RPMI8226 (cell line): ENCODE measurements at regions not wholly inside any gene's neighbourhood (a gene's known extent, or its start where the extent isn't known, plus 50 kb on each side); places are given as distances from the start of the nearest gene placed in this dataset.
"Not testable (repeated sequence)": the region's sequence is repeated elsewhere in the genome, so short reads cannot be mapped to it uniquely, and the experiment has no call there.

Experiments used
- DNase-seq: peaks from one replicate; pipeline ENCODE4 v3.0.0-alpha.2; 2015

GRCh38 chr7:4319280-4319679, 362.8 kb upstream of the FOXK1 start:
- no peak for DNase-seq

- no peak for DNase-seq
Observed at GRCh38 chr7:4325732-4326131, 356.4 kb upstream of the FOXK1 start.

- no peak for DNase-seq
Observed at GRCh38 chr7:4331711-4332110, 350.4 kb upstream of the FOXK1 start.

GRCh38 chr7:4338556-4338955, 343.5 kb upstream of the FOXK1 start:
- DNase-seq, result no peak

GRCh38 chr7:4343272-4344247, 338.5 kb upstream of the FOXK1 start:
- no peak for DNase-seq

GRCh38 chr7:4345004-4345403, 337.1 kb upstream of the FOXK1 start:
- DNase-seq, result no peak

- DNase-seq, result no peak
Observed at GRCh38 chr7:4352069-4352468, 330.0 kb upstream of the FOXK1 start.

GRCh38 chr7:4361774-4362173, 320.3 kb upstream of the FOXK1 start:
- DNase-seq, result no peak

- no peak for DNase-seq
Observed at GRCh38 chr7:4383584-4383983, 298.5 kb upstream of the FOXK1 start.

- DNase-seq, result no peak
Observed at GRCh38 chr7:4386190-4386589, 295.9 kb upstream of the FOXK1 start.

GRCh38 chr7:4391103-4391502, 291.0 kb upstream of the FOXK1 start:
- not testable (repeated sequence) for DNase-seq

GRCh38 chr7:4394736-4395135, 287.4 kb upstream of the FOXK1 start:
- no peak for DNase-seq

GRCh38 chr7:4399121-4399520, 283.0 kb upstream of the FOXK1 start:
- no peak for DNase-seq

GRCh38 chr7:4399596-4399995, 282.5 kb upstream of the FOXK1 start:
- no peak for DNase-seq

GRCh38 chr7:4406288-4407058, 275.6 kb upstream of the FOXK1 start:
- DNase-seq, result no peak

- no peak for DNase-seq
Observed at GRCh38 chr7:4409946-4410345, 272.1 kb upstream of the FOXK1 start.

- no peak for DNase-seq
Observed at GRCh38 chr7:4416396-4417056, 265.6 kb upstream of the FOXK1 start.

GRCh38 chr7:4428526-4428925, 253.6 kb upstream of the FOXK1 start:
- DNase-seq, result no peak

GRCh38 chr7:4430227-4430626, 251.9 kb upstream of the FOXK1 start:
- DNase-seq, result no peak

GRCh38 chr7:4434306-4434705, 247.8 kb upstream of the FOXK1 start:
- no peak for DNase-seq

GRCh38 chr7:4436361-4436895, 245.7 kb upstream of the FOXK1 start:
- DNase-seq, result no peak

- no peak for DNase-seq
Observed at GRCh38 chr7:4436936-4437335, 245.2 kb upstream of the FOXK1 start.

- no peak for DNase-seq
Observed at GRCh38 chr7:4437916-4438315, 244.2 kb upstream of the FOXK1 start.
